Spleen (tissue), 7 donors: ENCODE measurements at regions not wholly inside any gene's neighbourhood (a gene's known extent, or its start where the extent isn't known, plus 50 kb on each side); places are given as distances from the start of the nearest gene placed in this dataset.

Experiments
- CTCF ChIP-seq, 11 experiments: fragments of 200-600 bp in 7 of 11; fragments of 450-650 bp in 4 of 11; sonication (generic) in 4 of 11; IDR thresholded peaks in 8 of 11; conservative IDR thresholded peaks in 3 of 11; 1 replicate in 7 of 11; 2 replicates in 4 of 11; pipeline versions ENCODE4 v1.4.0 to v1.8.0; 2016 to 2021; ENCODE audit warnings: antibody characterized with exemption in 11 of 11, inconsistent platforms in 4 of 11, mild to moderate bottlenecking in 1 of 11
- POLR2AphosphoS5 ChIP-seq, 3 donors: sonication (generic); formaldehyde crosslinking; IDR thresholded peaks; one replicate each; pipeline ENCODE4 v1.5.1; 2017; ENCODE audit warnings: antibody characterized with exemption in 3 of 3
- donor health status: DM: no; HTN: no; CAD: no; lungs with moderate emphysema.
- donor health status: DM: no; HTN: no; CAD: no.
- donor health status: DM: no; HTN: no; CAD: no.

GRCh38 chr16:29126616-29127015 is 141.8 kb downstream of the LAT start:
- TF ChIP-seq CTCF (IDR thresholded peaks at IDR 0.05 in 8 of 11, conservative IDR thresholded peaks at IDR 0.05 in 3 of 11) (no peak), POLR2AphosphoS5 (IDR thresholded peaks at IDR 0.05) (no peak)
